ENCODE measurements at regions not wholly inside any gene's neighbourhood (a gene's known extent, or its start where the extent isn't known, plus 50 kb on each side); places are given as distances from the start of the nearest gene placed in this dataset.

- no peak for DNase-seq (ENCODE audit: low read depth)
Measured at GRCh38 chr2:166560022-166560421, 66.0 kb upstream of the SCN7A start.

GRCh38 chr2:166550923-166551322 is 56.9 kb upstream of the SCN7A start:
- no peak for DNase-seq (ENCODE audit: low read depth)

GRCh38 chr2:166545473-166545872 is 51.4 kb upstream of the SCN7A start:
- no peak for DNase-seq (ENCODE audit: low read depth)
